Vagina (tissue), 2 donors: ENCODE measurements at regions not wholly inside any gene's neighbourhood (a gene's known extent, or its start where the extent isn't known, plus 50 kb on each side); places are given as distances from the start of the nearest gene placed in this dataset.

Experiments used
- CTCF ChIP-seq, 3 experiments: fragments of 450-650 bp in 2 of 3; fragments of 200-600 bp in 1 of 3; sonication (generic) in 1 of 3; IDR thresholded peaks; one replicate each; pipeline ENCODE4 v1.5.1; 2017 to 2019; ENCODE audit warnings: antibody characterized with exemption in 3 of 3, mild to moderate bottlenecking in 2 of 3, moderate library complexity in 2 of 3
- POLR2AphosphoS5 ChIP-seq, 2 donors: sonication (generic); formaldehyde crosslinking; IDR thresholded peaks; one replicate each; pipeline ENCODE4 v1.9.0; 2017; ENCODE audit warnings: antibody characterized with exemption in 2 of 2, mild to moderate bottlenecking in 2 of 2, low read depth in 1 of 2; ENCODE audit not compliant: insufficient read depth in 1 of 2

DNA sequence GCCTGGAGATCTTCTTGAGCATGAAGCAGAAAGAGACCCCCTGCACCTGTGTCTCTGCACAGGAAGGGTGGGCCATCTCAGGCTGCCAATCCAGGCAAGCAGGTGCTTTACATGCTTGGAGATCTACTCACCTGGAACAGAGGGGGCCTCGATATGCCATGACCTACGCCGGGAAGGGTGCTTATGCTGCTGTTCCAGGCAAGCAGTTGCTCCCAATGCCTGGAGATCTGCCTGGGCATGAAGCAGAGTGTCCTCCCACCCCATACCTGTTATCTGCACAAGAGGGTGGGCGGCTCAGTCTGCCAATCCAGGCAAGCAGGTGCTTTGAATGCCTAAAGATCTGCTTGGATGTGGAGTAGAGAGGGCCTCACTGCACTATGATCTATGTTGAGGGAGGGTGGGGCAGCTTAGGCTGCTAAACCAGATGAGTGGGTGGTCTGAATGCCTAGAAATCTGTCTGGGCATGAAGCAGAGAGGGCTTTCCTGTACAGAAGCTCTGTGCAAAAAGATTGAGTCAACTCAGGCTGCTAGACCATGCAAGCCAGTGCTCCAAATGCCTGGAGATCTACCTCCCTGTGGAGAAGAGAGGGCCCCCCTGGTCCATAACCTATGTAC lies 104.5 kb upstream of the QRFPR start:
- no peak for TF ChIP-seq CTCF (IDR thresholded peaks at IDR 0.05)
- no peak for TF ChIP-seq POLR2AphosphoS5 (IDR thresholded peaks at IDR 0.05; ENCODE audit: insufficient read depth in 1 of 2, low read depth in 1 of 2)
